ENCODE measurements at regions not wholly inside any gene's neighbourhood (a gene's known extent, or its start where the extent isn't known, plus 50 kb on each side); places are given as distances from the start of the nearest gene placed in this dataset.

GRCh38 chr4:73922317-73922716 is 53.1 kb downstream of the CXCL1 start:
- TF ChIP-seq CTCF (IDR thresholded peaks at IDR 0.05) (no peak), POLR2AphosphoS5 (IDR thresholded peaks at IDR 0.05; ENCODE audit: low read depth, low read length) (no peak), REST (IDR thresholded peaks at IDR 0.05; ENCODE audit: insufficient read depth in 1 of 2, low read depth in 2 of 2, low read length in 1 of 2) (no peak)

Measured in Panc1 (cell line).